SK-N-SH (cell line): ENCODE measurements at regions not wholly inside any gene's neighbourhood (a gene's known extent, or its start where the extent isn't known, plus 50 kb on each side); places are given as distances from the start of the nearest gene placed in this dataset.

ENCODE experiments used
- CTCF ChIA-PET: fragments of 300-600, 350-600 bp; formaldehyde crosslinking; extraction: SDS; loops from one replicate; lab custom pipeline; 2021; lab: Yijun Ruan, JAX
- POLR2A ChIA-PET: fragments of 350-600 bp; sonication (Branson Sonifier 250); formaldehyde crosslinking; extraction: SDS; loops from one replicate; lab custom pipeline; 2020; ENCODE audit warnings: antibody characterized with exemption, inconsistent platforms; lab: Yijun Ruan, JAX
- DNase-seq: peaks from one replicate; pipeline ENCODE4 v3.0.0; 2012
- H2AFZ ChIP-seq: fragments of 200-600 bp; sonication (generic); 2 replicates; pipeline ENCODE4 v1.8.1; 2016; ENCODE audit warnings: antibody characterized with exemption, mild to moderate bottlenecking, low read depth
- H3F3A ChIP-seq: fragments of 200-600 bp; sonication (generic); replicated peaks from 2 replicates; pipeline ENCODE3; 2016; ENCODE audit warnings: antibody characterized with exemption, mild to moderate bottlenecking; ENCODE audit not compliant: insufficient read depth
- H3K27ac ChIP-seq, 2 experiments: fragments of 200-500 bp in 1 of 2; fragments of 200-600 bp in 1 of 2; sonication (Bioruptor generic) in 1 of 2; sonication (generic), shearing (Covaris generic) in 1 of 2; 2 replicates each; pipeline versions ENCODE4 v1.5.1 to v1.6.1; 2014 to 2016; ENCODE audit warnings: low read depth in 2 of 2, inconsistent platforms in 1 of 2, low read length in 1 of 2, mild to moderate bottlenecking in 1 of 2, mixed read lengths in 1 of 2
- H3K27me3 ChIP-seq: fragments of 200-600 bp; sonication (generic), shearing (Covaris generic); 2 replicates; pipeline ENCODE4 v1.6.1; 2016; ENCODE audit warnings: mixed run types; ENCODE audit not compliant: insufficient read depth
- H3K36me3 ChIP-seq, 2 experiments: fragments of 200-500 bp in 1 of 2; fragments of 200-600 bp in 1 of 2; sonication (Bioruptor generic) in 1 of 2; sonication (generic) in 1 of 2; replicated peaks in 1 of 2; 2 replicates each; pipeline versions ENCODE3 to v1.5.1; 2014 to 2016; ENCODE audit warnings: low read length in 1 of 2, mild to moderate bottlenecking in 1 of 2; ENCODE audit not compliant: insufficient read depth in 2 of 2, control insufficient read depth in 1 of 2
- H3K4me1 ChIP-seq, 2 experiments: fragments of 200-500 bp in 1 of 2; fragments of 200-600 bp in 1 of 2; sonication (Bioruptor generic) in 1 of 2; sonication (generic), shearing (Covaris generic) in 1 of 2; 2 replicates each; pipeline versions ENCODE4 v1.5.1 to v1.6.1; 2014 to 2016; ENCODE audit warnings: low read depth in 1 of 2, low read length in 1 of 2, mixed run types in 1 of 2; ENCODE audit not compliant: insufficient read depth in 2 of 2, control insufficient read depth in 1 of 2
- H3K4me2 ChIP-seq: fragments of 200-600 bp; sonication (generic), shearing (Covaris generic); 2 replicates; pipeline ENCODE4 v1.6.1; 2017; ENCODE audit warnings: mixed run types
- H3K4me3 ChIP-seq, 2 experiments: fragments of 200-500 bp in 1 of 2; fragments of 200-600 bp in 1 of 2; sonication (Bioruptor generic) in 1 of 2; sonication (generic), shearing (Covaris generic) in 1 of 2; 2 replicates each; pipeline versions ENCODE4 v1.5.1 to v1.8.1; 2014 to 2016; ENCODE audit warnings: low read depth in 2 of 2, inconsistent platforms in 1 of 2, low read length in 1 of 2, mild to moderate bottlenecking in 1 of 2, mixed read lengths in 1 of 2, moderate library complexity in 1 of 2
- H3K79me2 ChIP-seq: fragments of 200-600 bp; sonication (generic); 2 replicates; pipeline ENCODE4 v1.8.1; 2017; ENCODE audit warnings: mild to moderate bottlenecking; ENCODE audit not compliant: insufficient read depth
- H3K9ac ChIP-seq: fragments of 200-600 bp; sonication (generic); 2 replicates; pipeline ENCODE4 v1.6.1; 2017; ENCODE audit warnings: mixed run types
- H3K9me2 ChIP-seq: fragments of 200-600 bp; sonication (generic); 2 replicates; pipeline ENCODE4 v1.6.1; 2017; ENCODE audit warnings: mixed run types
- H3K9me3 ChIP-seq: fragments of 200-600 bp; sonication (generic); 2 replicates; pipeline ENCODE4 v1.6.1; 2017; ENCODE audit warnings: mixed run types, mild to moderate bottlenecking, moderate library complexity
- H4K20me1 ChIP-seq: fragments of 200-600 bp; sonication (generic); 2 replicates; pipeline ENCODE4 v1.6.1; 2017; ENCODE audit warnings: mild to moderate bottlenecking, mixed run types; ENCODE audit not compliant: insufficient read depth
- ELF1 ChIP-seq: IDR thresholded peaks from 2 replicates; pipeline ENCODE4 v1.4.0; 2012
- EP300 ChIP-seq, 2 experiments: IDR thresholded peaks; 2 replicates each; pipeline versions ENCODE4 v1.4.0 to v1.6.1; 2012; ENCODE audit warnings: borderline replicate concordance in 1 of 2, low read depth in 1 of 2, low read length in 1 of 2
- FOSL2 ChIP-seq: IDR thresholded peaks from 2 replicates; pipeline ENCODE4 v1.4.0; 2012; ENCODE audit warnings: low read depth, mild to moderate bottlenecking, moderate library complexity, borderline replicate concordance
- FOXJ3 ChIP-seq: sonication (generic); formaldehyde crosslinking; IDR thresholded peaks from 2 replicates; pipeline ENCODE4 v1.5.1; 2020; ENCODE audit warnings: mild to moderate bottlenecking, missing genetic modification reagents
- GABPA ChIP-seq: IDR thresholded peaks from 2 replicates; pipeline ENCODE4 v1.4.0; 2012; ENCODE audit warnings: low read depth, mild to moderate bottlenecking
- GATA2 ChIP-seq: sonication (generic); formaldehyde crosslinking; IDR thresholded peaks from 2 replicates; pipeline ENCODE4 v1.5.0; 2020; ENCODE audit warnings: mild to moderate bottlenecking, missing genetic modification reagents
- JUND ChIP-seq: IDR thresholded peaks from 2 replicates; pipeline ENCODE4 v1.4.0; 2012
- NRF1 ChIP-seq: IDR thresholded peaks from 2 replicates; pipeline ENCODE4 v1.6.1; 2012; ENCODE audit warnings: low read depth, mild to moderate bottlenecking, low read length
- POLR2AphosphoS5 ChIP-seq: IDR thresholded peaks from 2 replicates; pipeline ENCODE4 v1.6.1; 2012; ENCODE audit warnings: low read depth, low read length
- RAD21 ChIP-seq: IDR thresholded peaks from 2 replicates; pipeline ENCODE4 v1.6.1; 2012; ENCODE audit warnings: mild to moderate bottlenecking, low read length
- RCOR1 ChIP-seq: fragments of 150-350 bp; IDR thresholded peaks from 2 replicates; pipeline ENCODE4 v1.6.1; 2017; ENCODE audit warnings: antibody characterized with exemption, low read length
- RFX5 ChIP-seq: IDR thresholded peaks from 2 replicates; pipeline ENCODE4 v1.6.1; 2012; ENCODE audit warnings: mild to moderate bottlenecking, improper control_type of control experiment, low read length
- SMC3 ChIP-seq: IDR thresholded peaks from 2 replicates; pipeline ENCODE4 v1.6.1; 2012; ENCODE audit warnings: low read depth, low read length, improper control_type of control experiment
- TAF1 ChIP-seq: IDR thresholded peaks from 2 replicates; pipeline ENCODE4 v1.6.1; 2012; ENCODE audit warnings: low read depth, mild to moderate bottlenecking, low read length, moderate library complexity, borderline replicate concordance
- USF1 ChIP-seq: IDR thresholded peaks from 2 replicates; pipeline ENCODE4 v1.4.0; 2012; ENCODE audit warnings: low read depth, borderline replicate concordance
- YY1 ChIP-seq: IDR thresholded peaks from 2 replicates; pipeline ENCODE4 v1.4.0; 2012; ENCODE audit warnings: low read depth, mild to moderate bottlenecking
- ZBTB33 ChIP-seq: IDR thresholded peaks from 2 replicates; pipeline ENCODE4 v1.4.0; 2012; ENCODE audit warnings: low read depth, borderline replicate concordance
- WGBS: methylation state at CpG from one replicate; pipeline ENCODE4 v1.1.6; 2017; ENCODE audit warnings: low lambda C conversion rate; 5-methylcytosine and 5-hydroxymethylcytosine counted together
- TF ChIP-seq, protein P1 (sequence below): fragments of 150-350 bp; IDR thresholded peaks from 2 replicates; pipeline ENCODE4 v1.6.1; 2016; ENCODE audit warnings: mild to moderate bottlenecking, low read depth, low read length
- TF ChIP-seq, protein P2 (sequence below): fragments of 200-600 bp; sonication (generic); IDR thresholded peaks from 2 replicates; pipeline ENCODE4 v1.6.1; 2017; ENCODE audit warnings: antibody characterized with exemption, mild to moderate bottlenecking, moderate library complexity
- TF ChIP-seq, protein P3 (sequence below): IDR thresholded peaks from 2 replicates; pipeline ENCODE4; 2012
- TF ChIP-seq, protein P4 (sequence below): IDR thresholded peaks from 2 replicates; pipeline ENCODE4 v1.4.0; 2012; ENCODE audit warnings: low read depth

DNA sequence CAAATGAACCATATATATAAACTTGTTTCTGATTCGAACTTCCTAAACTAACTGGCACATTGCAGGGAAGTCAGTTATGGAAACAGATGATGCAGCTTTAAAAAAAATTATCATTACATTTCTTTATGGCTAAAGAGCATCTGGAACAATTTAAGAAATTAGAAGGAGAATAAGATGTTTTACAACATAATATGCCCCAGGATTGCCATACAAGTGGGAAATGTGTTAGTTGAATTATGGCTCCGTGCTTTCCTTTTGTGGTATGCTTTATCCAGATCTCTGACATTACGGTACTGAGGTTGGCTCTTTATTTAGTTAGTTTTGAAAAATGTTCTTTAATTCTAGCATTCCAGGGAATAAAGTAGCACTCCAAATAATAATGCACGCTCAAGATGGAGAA, 343.0 kb upstream of the ZFP64 start (continued):
- no peak for TF ChIP-seq ZBTB33
- TF ChIP-seq ELF1: no peak
- TF ChIP-seq, protein P1, sequence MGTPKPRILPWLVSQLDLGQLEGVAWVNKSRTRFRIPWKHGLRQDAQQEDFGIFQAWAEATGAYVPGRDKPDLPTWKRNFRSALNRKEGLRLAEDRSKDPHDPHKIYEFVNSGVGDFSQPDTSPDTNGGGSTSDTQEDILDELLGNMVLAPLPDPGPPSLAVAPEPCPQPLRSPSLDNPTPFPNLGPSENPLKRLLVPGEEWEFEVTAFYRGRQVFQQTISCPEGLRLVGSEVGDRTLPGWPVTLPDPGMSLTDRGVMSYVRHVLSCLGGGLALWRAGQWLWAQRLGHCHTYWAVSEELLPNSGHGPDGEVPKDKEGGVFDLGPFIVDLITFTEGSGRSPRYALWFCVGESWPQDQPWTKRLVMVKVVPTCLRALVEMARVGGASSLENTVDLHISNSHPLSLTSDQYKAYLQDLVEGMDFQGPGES: no peak
- no peak for TF ChIP-seq SMC3
- TF ChIP-seq GATA2: no peak
- TF ChIP-seq JUND: no peak
- TF ChIP-seq NRF1: no peak
- TF ChIP-seq, protein P2, sequence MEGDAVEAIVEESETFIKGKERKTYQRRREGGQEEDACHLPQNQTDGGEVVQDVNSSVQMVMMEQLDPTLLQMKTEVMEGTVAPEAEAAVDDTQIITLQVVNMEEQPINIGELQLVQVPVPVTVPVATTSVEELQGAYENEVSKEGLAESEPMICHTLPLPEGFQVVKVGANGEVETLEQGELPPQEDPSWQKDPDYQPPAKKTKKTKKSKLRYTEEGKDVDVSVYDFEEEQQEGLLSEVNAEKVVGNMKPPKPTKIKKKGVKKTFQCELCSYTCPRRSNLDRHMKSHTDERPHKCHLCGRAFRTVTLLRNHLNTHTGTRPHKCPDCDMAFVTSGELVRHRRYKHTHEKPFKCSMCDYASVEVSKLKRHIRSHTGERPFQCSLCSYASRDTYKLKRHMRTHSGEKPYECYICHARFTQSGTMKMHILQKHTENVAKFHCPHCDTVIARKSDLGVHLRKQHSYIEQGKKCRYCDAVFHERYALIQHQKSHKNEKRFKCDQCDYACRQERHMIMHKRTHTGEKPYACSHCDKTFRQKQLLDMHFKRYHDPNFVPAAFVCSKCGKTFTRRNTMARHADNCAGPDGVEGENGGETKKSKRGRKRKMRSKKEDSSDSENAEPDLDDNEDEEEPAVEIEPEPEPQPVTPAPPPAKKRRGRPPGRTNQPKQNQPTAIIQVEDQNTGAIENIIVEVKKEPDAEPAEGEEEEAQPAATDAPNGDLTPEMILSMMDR: no peak
- TF ChIP-seq EP300 (IDR thresholded peaks at IDR 0.05; ENCODE audit: borderline replicate concordance in 1 of 2, low read depth in 1 of 2, low read length in 1 of 2): no peak
- no peak for TF ChIP-seq RAD21

DNA sequence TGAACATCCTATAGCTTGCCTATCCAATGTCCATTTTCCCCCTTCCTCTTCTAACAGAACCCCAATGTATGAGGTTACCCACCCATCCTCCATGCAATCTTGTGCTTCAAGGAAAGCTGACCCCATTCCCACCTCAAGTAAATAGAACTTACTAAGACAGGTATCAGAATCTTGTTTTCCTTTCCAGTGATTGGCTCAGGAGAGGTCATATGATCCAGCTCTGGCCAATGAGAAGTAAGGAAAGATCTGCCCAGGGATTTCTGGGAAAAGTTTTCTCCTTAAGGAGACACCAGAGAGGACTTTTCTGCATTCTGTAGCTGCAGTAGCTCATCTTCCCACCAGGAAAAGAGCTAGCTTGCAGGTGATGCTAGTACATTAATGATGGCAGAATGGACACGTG, 341.8 kb upstream of the ZFP64 start:
- H3K4me1 ChIP-seq: no peaks in the 10 kb centered on the region
- WGBS: 23% methylated on average over 1 of the region's 1 CpG
- ChIA-PET CTCF (interaction anchor here (0.9 to 1.3 kb wide), 2 partner anchors 9 to 153 kb away, joined by 3 read pairs; no protein-coding TSS in a partner anchor), POLR2A (no interaction called here)
- no peak overlapping the region for H3K27ac ChIP-seq
- no peak overlapping the region for H3K9ac ChIP-seq
- no peaks in the 10 kb centered on the region for H3K9me3 ChIP-seq
- no peak for DNase-seq
- no peaks in the 10 kb centered on the region for H3K36me3 ChIP-seq
- H3K9me2 ChIP-seq: no peaks in the 10 kb centered on the region
- H3F3A ChIP-seq: no peaks in the 10 kb centered on the region
- H3K4me2 ChIP-seq: no peak overlapping the region
- H3K79me2 ChIP-seq: no peaks in the 10 kb centered on the region
- H4K20me1 ChIP-seq: no peaks in the 10 kb centered on the region
- no peaks in the 10 kb centered on the region for H3K27me3 ChIP-seq
- H3K4me3 ChIP-seq: no peak overlapping the region
- no peak overlapping the region for H2AFZ ChIP-seq
- TF ChIP-seq GABPA (no peak), EP300 (IDR thresholded peaks at IDR 0.05; ENCODE audit: borderline replicate concordance in 1 of 2, low read depth in 1 of 2, low read length in 1 of 2) (no peak), ELF1 (no peak), USF1 (no peak), YY1 (no peak), RFX5 (no peak), FOXJ3 (no peak), ZBTB33 (no peak), RCOR1 (no peak), GATA2 (no peak), FOSL2 (no peak), POLR2AphosphoS5 (no peak), TAF1 (no peak), JUND (no peak), NRF1 (no peak)
- TF ChIP-seq, protein P3, sequence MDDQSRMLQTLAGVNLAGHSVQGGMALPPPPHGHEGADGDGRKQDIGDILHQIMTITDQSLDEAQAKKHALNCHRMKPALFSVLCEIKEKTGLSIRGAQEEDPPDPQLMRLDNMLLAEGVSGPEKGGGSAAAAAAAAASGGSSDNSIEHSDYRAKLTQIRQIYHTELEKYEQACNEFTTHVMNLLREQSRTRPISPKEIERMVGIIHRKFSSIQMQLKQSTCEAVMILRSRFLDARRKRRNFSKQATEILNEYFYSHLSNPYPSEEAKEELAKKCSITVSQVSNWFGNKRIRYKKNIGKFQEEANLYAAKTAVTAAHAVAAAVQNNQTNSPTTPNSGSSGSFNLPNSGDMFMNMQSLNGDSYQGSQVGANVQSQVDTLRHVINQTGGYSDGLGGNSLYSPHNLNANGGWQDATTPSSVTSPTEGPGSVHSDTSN: no peak
- TF ChIP-seq, protein P4, sequence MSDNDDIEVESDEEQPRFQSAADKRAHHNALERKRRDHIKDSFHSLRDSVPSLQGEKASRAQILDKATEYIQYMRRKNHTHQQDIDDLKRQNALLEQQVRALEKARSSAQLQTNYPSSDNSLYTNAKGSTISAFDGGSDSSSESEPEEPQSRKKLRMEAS: no peak
